H1 (cell line): ENCODE measurements at regions not wholly inside any gene's neighbourhood (a gene's known extent, or its start where the extent isn't known, plus 50 kb on each side); places are given as distances from the start of the nearest gene placed in this dataset.

ENCODE experiments used
- CTCF ChIP-seq, 3 experiments: IDR thresholded peaks; 1 replicate in 2 of 3; 2 replicates in 1 of 3; pipeline versions ENCODE4 v1.5.1 to v1.6.1; 2011; ENCODE audit warnings: low read length in 3 of 3, mild to moderate bottlenecking in 3 of 3, inconsistent platforms in 2 of 3, low read depth in 1 of 3, moderate library complexity in 1 of 3; ENCODE audit not compliant: insufficient read depth in 1 of 3; ENCODE audit errors: control extremely low read depth in 1 of 3
- MAFK ChIP-seq: IDR thresholded peaks from 2 replicates; pipeline ENCODE4 v1.6.1; 2012; ENCODE audit warnings: low read depth, mild to moderate bottlenecking, improper control_type of control experiment, low read length
- POLR2AphosphoS5 ChIP-seq: IDR thresholded peaks from 2 replicates; pipeline ENCODE4 v1.6.1; 2011; ENCODE audit warnings: low read depth, low read length
- RBBP5 ChIP-seq: IDR thresholded peaks from 2 replicates; pipeline ENCODE4 v1.7.1; 2012; ENCODE audit warnings: low read depth, mild to moderate bottlenecking, inconsistent platforms, low read length, moderate library complexity, borderline replicate concordance

- no peak for TF ChIP-seq CTCF (IDR thresholded peaks at IDR 0.05; ENCODE audit: control extremely low read depth in 1 of 3, insufficient read depth in 1 of 3, low read depth in 1 of 3, low read length in 3 of 3)
- no peak for TF ChIP-seq POLR2AphosphoS5
- TF ChIP-seq RBBP5, result no peak
- no peak for TF ChIP-seq MAFK
These were observed 139.1 kb upstream of the PPP2R2B start (continued) for GRCh38 chr5:147017621-147018020.
